Daoy (cell line): ENCODE measurements at regions not wholly inside any gene's neighbourhood (a gene's known extent, or its start where the extent isn't known, plus 50 kb on each side); places are given as distances from the start of the nearest gene placed in this dataset.
"Not testable (repeated sequence)": the region's sequence is repeated elsewhere in the genome, so short reads cannot be mapped to it uniquely, and the experiment has no call there.

Experiments used
- DNase-seq: peaks from one replicate; pipeline ENCODE4 v3.0.0-alpha.2; 2015; ENCODE audit warnings: low read depth

- DNase-seq, result no peak
Observed at GRCh38 chr4:161329852-161330251, 833.9 kb downstream of the FSTL5 start.

GRCh38 chr4:161321706-161322105, 842.1 kb downstream of the FSTL5 start:
- no peak for DNase-seq

GRCh38 chr4:161320377-161320776, 843.4 kb downstream of the FSTL5 start:
- DNase-seq, result peak; percentile 9

GRCh38 chr4:161317000-161317399, 846.8 kb downstream of the FSTL5 start:
- no peak for DNase-seq

GRCh38 chr4:161314371-161314770, 849.4 kb downstream of the FSTL5 start:
- no peak for DNase-seq

- DNase-seq, result no peak
Observed at GRCh38 chr4:161303551-161303950, 860.2 kb downstream of the FSTL5 start.

- no peak for DNase-seq
Observed at GRCh38 chr4:161291222-161291621, 872.6 kb downstream of the FSTL5 start.

- no peak for DNase-seq
Observed at GRCh38 chr4:161287678-161288352, 876.0 kb downstream of the FSTL5 start.

- no peak for DNase-seq
Observed at GRCh38 chr4:161285461-161285860, 878.3 kb downstream of the FSTL5 start.

- no peak for DNase-seq
Observed at GRCh38 chr4:161280929-161281328, 882.9 kb downstream of the FSTL5 start.

GRCh38 chr4:161279095-161279494, 884.7 kb downstream of the FSTL5 start:
- no peak for DNase-seq

GRCh38 chr4:161277150-161277787, 886.5 kb downstream of the FSTL5 start:
- DNase-seq, result not testable (repeated sequence)

- no peak for DNase-seq
Observed at GRCh38 chr4:161273607-161274006, 890.2 kb downstream of the FSTL5 start.

GRCh38 chr4:161260819-161261218, 903.0 kb downstream of the FSTL5 start:
- DNase-seq, result no peak

GRCh38 chr4:161256716-161257115, 907.1 kb downstream of the FSTL5 start:
- no peak for DNase-seq

GRCh38 chr4:161256172-161256571, 907.6 kb downstream of the FSTL5 start:
- no peak for DNase-seq

GRCh38 chr4:161254375-161254774, 909.4 kb downstream of the FSTL5 start:
- DNase-seq, result no peak

- DNase-seq, result peak; percentile 4
Observed at GRCh38 chr4:161252520-161253141, 911.2 kb downstream of the FSTL5 start.

GRCh38 chr4:161249779-161250440, 913.9 kb downstream of the FSTL5 start:
- DNase-seq, result no peak

- DNase-seq, result no peak
Observed at GRCh38 chr4:161248880-161249279, 914.9 kb downstream of the FSTL5 start.

- DNase-seq, result no peak
Observed at GRCh38 chr4:161247831-161248230, 916.0 kb downstream of the FSTL5 start.

- no peak for DNase-seq
Observed at GRCh38 chr4:161238033-161238432, 925.8 kb downstream of the FSTL5 start.

GRCh38 chr4:161237495-161237894, 926.3 kb downstream of the FSTL5 start:
- DNase-seq, result no peak
